HG03064 (cell line): ENCODE measurements at regions not wholly inside any gene's neighbourhood (a gene's known extent, or its start where the extent isn't known, plus 50 kb on each side); places are given as distances from the start of the nearest gene placed in this dataset.
"Not testable (repeated sequence)": the region's sequence is repeated elsewhere in the genome, so short reads cannot be mapped to it uniquely, and the experiment has no call there.

Experiments
- ATAC-seq: cut with Tn5 transposase; IDR thresholded peaks from one replicate; pipeline ENCODE4 v1.9.1; 2021; ENCODE audit warnings: low read depth; ENCODE audit not compliant: unreplicated experiment

- no peak for ATAC-seq
Measured at GRCh38 chr6:134421501-134421900, 103.6 kb upstream of the SGK1 start.

GRCh38 chr6:134420614-134421181 lies 102.8 kb upstream of the SGK1 start:
- no peak for ATAC-seq

GRCh38 chr6:134419716-134420115 lies 101.8 kb upstream of the SGK1 start:
- ATAC-seq, result no peak

- ATAC-seq, result no peak
Measured at GRCh38 chr6:134416418-134417154, 98.7 kb upstream of the SGK1 start.

- no peak for ATAC-seq
Measured at GRCh38 chr6:134415656-134416055, 97.7 kb upstream of the SGK1 start.

GRCh38 chr6:134415194-134415593 lies 97.3 kb upstream of the SGK1 start:
- no peak for ATAC-seq

- ATAC-seq, result no peak
Measured at GRCh38 chr6:134414793-134415192, 96.9 kb upstream of the SGK1 start.

- ATAC-seq, result no peak
Measured at GRCh38 chr6:134413241-134413643, 95.3 kb upstream of the SGK1 start.

- ATAC-seq, result no peak
Measured at GRCh38 chr6:134410541-134410940, 92.6 kb upstream of the SGK1 start.

- ATAC-seq, result no peak
Measured at GRCh38 chr6:134407791-134408190, 89.9 kb upstream of the SGK1 start.

- no peak for ATAC-seq
Measured at GRCh38 chr6:134406311-134406710, 88.4 kb upstream of the SGK1 start.

- no peak for ATAC-seq
Measured at GRCh38 chr6:134405386-134406087, 87.6 kb upstream of the SGK1 start.

GRCh38 chr6:134403312-134403711 lies 85.4 kb upstream of the SGK1 start:
- not testable (repeated sequence) for ATAC-seq

- no peak for ATAC-seq
Measured at GRCh38 chr6:134402372-134402984, 84.6 kb upstream of the SGK1 start.

GRCh38 chr6:134400941-134401340 lies 83.0 kb upstream of the SGK1 start:
- ATAC-seq, result no peak

GRCh38 chr6:134398453-134398852 lies 80.5 kb upstream of the SGK1 start:
- ATAC-seq, result no peak

GRCh38 chr6:134397676-134398075 lies 79.8 kb upstream of the SGK1 start:
- ATAC-seq, result no peak

- no peak for ATAC-seq
Measured at GRCh38 chr6:134394905-134395304, 77.0 kb upstream of the SGK1 start.

- ATAC-seq, result no peak
Measured at GRCh38 chr6:134394208-134394607, 76.3 kb upstream of the SGK1 start.

- no peak for ATAC-seq
Measured at GRCh38 chr6:134391205-134391604, 73.3 kb upstream of the SGK1 start.

- no peak for ATAC-seq
Measured at GRCh38 chr6:134389658-134390057, 71.7 kb upstream of the SGK1 start.
